ENCODE measurements at regions not wholly inside any gene's neighbourhood (a gene's known extent, or its start where the extent isn't known, plus 50 kb on each side); places are given as distances from the start of the nearest gene placed in this dataset.

- TF ChIP-seq EP300 (IDR thresholded peaks at IDR 0.05) (no peak), CTCF (IDR thresholded peaks at IDR 0.05) (no peak), POLR2AphosphoS5 (IDR thresholded peaks at IDR 0.05) (no peak)
Observed at GRCh38 chr22:11307998-11308397, 4220.0 kb upstream of the OR11H1 start.

Measured in stomach (tissue), 4 donors.